Endothelial cell of umbilical vein (primary cell): ENCODE measurements at regions not wholly inside any gene's neighbourhood (a gene's known extent, or its start where the extent isn't known, plus 50 kb on each side); places are given as distances from the start of the nearest gene placed in this dataset.

Experiments
- BruUV-seq: library from RNA; stranded (reverse); fragments of 400-500 nt; replicated peaks from 2 replicates; lab custom pipeline; 2021; lab: Mats Ljungman, UMichigan
- CTCF ChIA-PET: fragments of 300-600, 350-600 bp; sonication (Branson Sonifier 250); formaldehyde crosslinking; loops from one replicate; lab custom pipeline; 2021; ENCODE audit warnings: antibody characterized with exemption, inconsistent platforms; lab: Charles Lee
- POLR2A ChIA-PET: fragments of 300-600, 350-600 bp; sonication (Branson Sonifier 250); formaldehyde crosslinking; loops from one replicate; lab custom pipeline; 2021; ENCODE audit warnings: antibody characterized with exemption, inconsistent platforms; lab: Charles Lee
- DNase-seq: peaks from one replicate; pipeline ENCODE4 v3.0.0-alpha.2; 2011; ENCODE audit warnings: low read depth, low spot score
- FAIRE-seq: peaks from 2 replicates; lab custom pipeline; 2011; peaks lifted over from hg19 to GRCh38; lab: Jason Lieb, UNC
- H2AFZ ChIP-seq: 2 replicates; pipeline ENCODE4 v1.6.0; 2012; ENCODE audit warnings: low read depth, low read length, control low read depth, inconsistent platforms
- H3K27ac ChIP-seq: 2 replicates; pipeline ENCODE4 v1.5.1; 2011; ENCODE audit warnings: low read depth, mild to moderate bottlenecking, control low read depth, low read length, moderate library complexity; ENCODE audit not compliant: insufficient read depth
- H3K27me3 ChIP-seq, 2 experiments: 2 replicates each; pipeline versions ENCODE4 v1.6.0 to v1.6.1; 2011; ENCODE audit warnings: low read length in 2 of 2, mixed read lengths in 1 of 2; ENCODE audit not compliant: control insufficient read depth in 2 of 2, insufficient read depth in 2 of 2
- H3K36me3 ChIP-seq, 2 experiments: 2 replicates in 1 of 2; 3 replicates in 1 of 2; pipeline ENCODE4 v1.5.1; 2011; ENCODE audit warnings: low read length in 2 of 2, mild to moderate bottlenecking in 1 of 2, moderate library complexity in 1 of 2; ENCODE audit not compliant: control insufficient read depth in 2 of 2, insufficient read depth in 2 of 2; ENCODE audit errors: extremely low read depth in 1 of 2
- H3K4me1 ChIP-seq: 3 replicates; pipeline ENCODE4 v1.5.1; 2011; ENCODE audit warnings: mild to moderate bottlenecking, low read length; ENCODE audit not compliant: control insufficient read depth, insufficient read depth; ENCODE audit errors: extremely low read depth
- H3K4me2 ChIP-seq: 2 replicates; pipeline ENCODE4 v1.6.1; 2011; ENCODE audit warnings: low read length, control low read depth, mixed read lengths; ENCODE audit not compliant: insufficient read depth
- H3K4me3 ChIP-seq, 3 experiments: fragments of 200-600 bp in 1 of 3; sonication (generic), shearing (Covaris generic) in 1 of 3; replicated peaks in 1 of 3; 2 replicates each; pipeline ENCODE4 v1.5.1; 2011 to 2016; ENCODE audit warnings: control low read depth in 3 of 3, low read length in 3 of 3, mild to moderate bottlenecking in 2 of 3, inconsistent platforms in 1 of 3, low read depth in 1 of 3, moderate library complexity in 1 of 3; ENCODE audit not compliant: insufficient read depth in 1 of 3
- H3K79me2 ChIP-seq: 2 replicates; pipeline ENCODE4 v1.6.0; 2012; ENCODE audit warnings: low read length, inconsistent platforms; ENCODE audit not compliant: control insufficient read depth, insufficient read depth
- H3K9ac ChIP-seq: replicated peaks from 2 replicates; pipeline ENCODE3; 2011; ENCODE audit warnings: low read length, control low read depth; ENCODE audit not compliant: insufficient read depth; ENCODE audit errors: extremely low read depth
- H3K9me1 ChIP-seq: replicated peaks from 3 replicates; pipeline ENCODE4 v1.6.0; 2011; ENCODE audit warnings: mild to moderate bottlenecking, low read length; ENCODE audit not compliant: control insufficient read depth, insufficient read depth; ENCODE audit errors: extremely low read depth
- H3K9me3 ChIP-seq: replicated peaks from 2 replicates; pipeline ENCODE4 v1.5.1; 2012; ENCODE audit warnings: low read length, inconsistent platforms; ENCODE audit not compliant: control insufficient read depth, insufficient read depth
- H4K20me1 ChIP-seq: replicated peaks from 2 replicates; pipeline ENCODE3; 2011; ENCODE audit warnings: mild to moderate bottlenecking, low read length; ENCODE audit not compliant: control insufficient read depth, insufficient read depth; ENCODE audit errors: extremely low read depth
- CTCF ChIP-seq, 2 donors: IDR thresholded peaks; 1 replicate in 1 of 2; 2 replicates in 1 of 2; pipeline ENCODE4 v1.5.1; 2011; ENCODE audit warnings: low read length in 2 of 2, mild to moderate bottlenecking in 2 of 2, moderate library complexity in 2 of 2, control low read depth in 1 of 2, inconsistent platforms in 1 of 2, low read depth in 1 of 2; ENCODE audit not compliant: insufficient read depth in 1 of 2; ENCODE audit errors: extremely low read depth in 1 of 2
- EZH2 ChIP-seq: IDR thresholded peaks from 2 replicates; pipeline ENCODE4 v1.6.1; 2012; ENCODE audit warnings: borderline replicate concordance, low read depth, mild to moderate bottlenecking, moderate library complexity, low read length, inconsistent platforms; ENCODE audit not compliant: severe bottlenecking
- FOS ChIP-seq: IDR thresholded peaks from 2 replicates; pipeline ENCODE4 v1.6.1; 2011; ENCODE audit warnings: mild to moderate bottlenecking, low read length, moderate library complexity, borderline replicate concordance; ENCODE audit not compliant: insufficient read depth
- GATA2 ChIP-seq: IDR thresholded peaks from 2 replicates; pipeline ENCODE4 v1.7.0; 2011; ENCODE audit warnings: low read depth, mild to moderate bottlenecking, moderate library complexity, mixed read lengths, low read length; ENCODE audit not compliant: insufficient read length, insufficient read depth
- JUN ChIP-seq: IDR thresholded peaks from 2 replicates; pipeline ENCODE4 v1.6.1; 2011; ENCODE audit warnings: borderline replicate concordance, low read depth; ENCODE audit not compliant: insufficient read length, insufficient read depth
- MYC ChIP-seq: IDR thresholded peaks from one replicate; pipeline ENCODE4 v1.6.1; 2011; ENCODE audit warnings: mild to moderate bottlenecking, low read depth, low read length
- POLR2A ChIP-seq: IDR thresholded peaks from 2 replicates; pipeline ENCODE4 v1.6.1; 2012; ENCODE audit warnings: low read depth, mild to moderate bottlenecking, control low read depth, low read length
- POLR2AphosphoS5 ChIP-seq: IDR thresholded peaks from 2 replicates; pipeline ENCODE4 v1.6.1; 2012; ENCODE audit warnings: low read depth, mild to moderate bottlenecking, control low read depth, low read length, moderate library complexity; ENCODE audit not compliant: insufficient read depth
- dilution Hi-C: fragments of 300-500 bp; cut with MboI; formaldehyde crosslinking; loops from one replicate; pipeline ENCODE4 v1.15.0; 2019; ENCODE audit warnings: low sequenced_read_pairs; ENCODE audit not compliant: extremely low pct_ligation_motif_present
- intact Hi-C: fragments of 100-400 bp; cut with micrococcal nuclease; formaldehyde crosslinking; loops from one replicate; pipeline ENCODE4 v1.10.0; 2022
- TF ChIP-seq, protein P1 (sequence below): IDR thresholded peaks from 2 replicates; pipeline ENCODE4 v1.6.1; 2011; ENCODE audit not compliant: insufficient read depth, insufficient read length

DNA sequence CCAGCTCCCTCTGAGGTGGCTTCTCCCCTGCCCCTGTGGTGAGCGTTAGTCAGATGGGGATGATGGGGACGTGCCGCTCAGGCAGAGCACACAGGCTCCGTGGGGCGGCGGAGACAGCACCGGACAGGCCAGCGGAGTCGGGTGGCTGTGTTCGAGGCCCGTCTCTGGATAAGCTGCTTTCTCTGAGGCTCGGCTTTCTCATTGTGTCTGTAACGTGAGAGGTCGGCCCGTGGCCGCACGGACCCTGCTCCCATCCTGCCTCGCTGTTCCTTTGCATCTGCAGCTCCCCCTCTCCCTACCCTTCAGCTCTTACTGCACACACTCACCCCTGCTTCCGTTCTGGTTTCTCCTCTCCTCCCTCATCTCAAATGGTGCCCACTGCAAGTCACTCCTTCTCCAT is 62.5 kb downstream of the FAM43A start:
- BruUV-seq, result no TSS peak
- Histone ChIP-seq H3K27me3 (no peaks in the 10 kb centered on the region), H3K79me2 (no peaks in the 10 kb centered on the region), H3K9ac (no peak overlapping the region), H2AFZ (no peak overlapping the region), H3K4me1 (no peaks in the 10 kb centered on the region), H3K27ac (no peak overlapping the region), H3K9me1 (no peaks in the 10 kb centered on the region), H3K4me3 (no peak overlapping the region), H3K9me3 (no peaks in the 10 kb centered on the region), H4K20me1 (no peaks in the 10 kb centered on the region), H3K36me3 (no peaks in the 10 kb centered on the region), H3K4me2 (no peak overlapping the region)
- intact Hi-C loops, result no loop called here
- FAIRE-seq (no peak), DNase-seq (no peak)
- TF ChIP-seq POLR2AphosphoS5 (no peak), CTCF (IDR thresholded peaks at IDR 0.05; ENCODE audit: extremely low read depth in 1 of 2, insufficient read depth in 1 of 2, low read depth in 1 of 2, low read length in 2 of 2) (no peak), JUN (no peak), POLR2A (no peak), EZH2 (no peak), GATA2 (no peak), MYC (no peak), FOS (no peak)
- TF ChIP-seq, protein P1, sequence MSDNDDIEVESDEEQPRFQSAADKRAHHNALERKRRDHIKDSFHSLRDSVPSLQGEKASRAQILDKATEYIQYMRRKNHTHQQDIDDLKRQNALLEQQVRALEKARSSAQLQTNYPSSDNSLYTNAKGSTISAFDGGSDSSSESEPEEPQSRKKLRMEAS, result no peak
- dilution Hi-C loops, result no loop called here
- ChIA-PET CTCF (no interaction called here), POLR2A (no interaction called here)
